NB4 (cell line): ENCODE measurements at regions not wholly inside any gene's neighbourhood (a gene's known extent, or its start where the extent isn't known, plus 50 kb on each side); places are given as distances from the start of the nearest gene placed in this dataset.

Source experiments
- DNase-seq: peaks from one replicate; pipeline ENCODE4 v3.0.0; 2010; ENCODE audit warnings: low read depth
- H3K4me3 ChIP-seq: one replicate; pipeline ENCODE4 v1.5.1; 2011; ENCODE audit warnings: mild to moderate bottlenecking, low read depth, low read length, moderate library complexity
- MYC ChIP-seq: IDR thresholded peaks from 2 replicates; pipeline ENCODE4 v1.6.1; 2011; ENCODE audit warnings: low read depth, low read length
- POLR2A ChIP-seq: IDR thresholded peaks from 2 replicates; pipeline ENCODE4 v1.6.1; 2011; ENCODE audit warnings: mild to moderate bottlenecking; ENCODE audit not compliant: insufficient read length; ENCODE audit errors: extremely low read depth
- TF ChIP-seq, protein P1 (sequence below): IDR thresholded peaks from one replicate; pipeline ENCODE4 v1.5.1; 2012; ENCODE audit warnings: low read depth, low read length
- TF ChIP-seq, protein P2 (sequence below): IDR thresholded peaks from 2 replicates; pipeline ENCODE4 v1.6.1; 2011; ENCODE audit warnings: low read depth, low read length

DNA sequence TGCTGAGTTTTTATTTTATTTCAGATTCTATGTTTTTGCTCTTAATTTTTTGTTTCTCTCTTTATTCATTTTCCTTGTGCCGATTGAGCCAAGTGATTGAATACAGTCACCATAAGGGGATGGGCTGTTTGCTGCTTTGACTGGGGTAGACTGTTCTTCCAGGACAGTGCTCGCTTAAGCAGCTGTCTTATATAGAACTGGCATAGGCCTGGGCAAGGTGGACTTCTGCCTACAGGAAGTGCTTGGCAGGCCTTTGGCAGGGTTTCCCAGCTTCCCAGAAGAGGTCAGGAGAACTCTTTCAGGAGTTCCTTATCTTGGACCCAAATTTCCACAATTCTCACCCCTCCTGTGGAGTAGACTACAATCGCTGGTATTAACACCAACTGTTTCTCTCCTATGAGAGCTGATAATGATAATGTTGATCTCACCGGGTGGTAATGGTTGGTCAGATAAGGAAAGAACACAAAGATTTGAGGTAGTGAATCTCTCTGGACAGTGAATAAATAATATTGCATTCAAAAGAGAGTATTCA, 207.5 kb upstream of the ST6GAL2 start:
- TF ChIP-seq, protein P1, sequence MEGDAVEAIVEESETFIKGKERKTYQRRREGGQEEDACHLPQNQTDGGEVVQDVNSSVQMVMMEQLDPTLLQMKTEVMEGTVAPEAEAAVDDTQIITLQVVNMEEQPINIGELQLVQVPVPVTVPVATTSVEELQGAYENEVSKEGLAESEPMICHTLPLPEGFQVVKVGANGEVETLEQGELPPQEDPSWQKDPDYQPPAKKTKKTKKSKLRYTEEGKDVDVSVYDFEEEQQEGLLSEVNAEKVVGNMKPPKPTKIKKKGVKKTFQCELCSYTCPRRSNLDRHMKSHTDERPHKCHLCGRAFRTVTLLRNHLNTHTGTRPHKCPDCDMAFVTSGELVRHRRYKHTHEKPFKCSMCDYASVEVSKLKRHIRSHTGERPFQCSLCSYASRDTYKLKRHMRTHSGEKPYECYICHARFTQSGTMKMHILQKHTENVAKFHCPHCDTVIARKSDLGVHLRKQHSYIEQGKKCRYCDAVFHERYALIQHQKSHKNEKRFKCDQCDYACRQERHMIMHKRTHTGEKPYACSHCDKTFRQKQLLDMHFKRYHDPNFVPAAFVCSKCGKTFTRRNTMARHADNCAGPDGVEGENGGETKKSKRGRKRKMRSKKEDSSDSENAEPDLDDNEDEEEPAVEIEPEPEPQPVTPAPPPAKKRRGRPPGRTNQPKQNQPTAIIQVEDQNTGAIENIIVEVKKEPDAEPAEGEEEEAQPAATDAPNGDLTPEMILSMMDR, result no peak
- TF ChIP-seq POLR2A (no peak), MYC (no peak)
- TF ChIP-seq, protein P2, sequence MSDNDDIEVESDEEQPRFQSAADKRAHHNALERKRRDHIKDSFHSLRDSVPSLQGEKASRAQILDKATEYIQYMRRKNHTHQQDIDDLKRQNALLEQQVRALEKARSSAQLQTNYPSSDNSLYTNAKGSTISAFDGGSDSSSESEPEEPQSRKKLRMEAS, result no peak
- H3K4me3 ChIP-seq, result no peak overlapping the region
- DNase-seq, result no peak

DNA sequence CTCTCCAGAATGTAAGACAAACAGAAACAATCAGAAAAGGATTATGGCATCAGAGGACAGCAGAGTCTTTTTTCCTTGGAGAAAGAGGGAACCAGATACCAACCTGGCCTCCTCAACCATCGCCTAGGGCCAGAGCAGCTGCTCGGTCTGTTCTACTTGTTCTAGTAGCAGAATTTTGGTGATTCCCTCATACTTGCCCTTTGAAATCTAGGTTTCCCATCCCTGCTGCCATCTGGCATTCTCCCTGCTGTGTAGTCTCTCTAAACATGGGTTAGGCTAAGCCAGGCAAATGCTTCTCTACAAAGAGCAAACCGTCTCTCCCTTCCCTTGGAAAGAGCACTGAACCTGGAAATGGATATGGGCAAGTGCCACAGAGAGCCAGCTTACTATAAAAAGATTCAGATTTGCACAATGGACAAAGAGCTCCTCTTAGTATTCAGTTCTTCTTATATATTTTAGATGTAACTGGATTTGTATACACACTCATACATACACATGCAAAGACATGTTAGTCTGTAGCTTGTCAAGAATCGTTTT, 208.6 kb upstream of the ST6GAL2 start:
- no peak for DNase-seq
- TF ChIP-seq, protein P1, result no peak
- TF ChIP-seq, protein P2, result no peak
- TF ChIP-seq POLR2A, result no peak
- no peak for TF ChIP-seq MYC
- H3K4me3 ChIP-seq, result no peak overlapping the region

DNA sequence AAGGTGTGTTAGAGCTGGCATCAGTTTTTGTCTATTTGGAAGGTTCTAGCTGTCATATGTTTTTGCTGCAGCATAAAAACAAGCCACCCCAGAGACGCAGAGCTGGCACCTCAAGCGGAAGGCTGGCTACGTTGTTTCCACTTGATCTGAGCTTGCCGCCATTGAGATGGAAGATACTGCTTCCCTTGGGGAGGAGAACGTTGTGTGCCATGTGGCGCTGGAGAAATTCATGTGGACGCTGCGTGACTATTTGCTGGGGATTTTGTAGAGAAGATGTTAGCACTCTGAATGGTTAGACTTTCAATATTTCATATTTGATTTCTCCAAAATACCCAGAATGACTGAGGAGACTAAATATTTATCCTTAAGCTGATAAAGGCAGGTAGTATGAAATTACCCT, 216.2 kb upstream of the ST6GAL2 start:
- TF ChIP-seq, protein P1, result no peak
- TF ChIP-seq POLR2A, result no peak
- TF ChIP-seq MYC, result no peak
- TF ChIP-seq, protein P2, result no peak
- DNase-seq, result no peak
- H3K4me3 ChIP-seq, result no peak overlapping the region

DNA sequence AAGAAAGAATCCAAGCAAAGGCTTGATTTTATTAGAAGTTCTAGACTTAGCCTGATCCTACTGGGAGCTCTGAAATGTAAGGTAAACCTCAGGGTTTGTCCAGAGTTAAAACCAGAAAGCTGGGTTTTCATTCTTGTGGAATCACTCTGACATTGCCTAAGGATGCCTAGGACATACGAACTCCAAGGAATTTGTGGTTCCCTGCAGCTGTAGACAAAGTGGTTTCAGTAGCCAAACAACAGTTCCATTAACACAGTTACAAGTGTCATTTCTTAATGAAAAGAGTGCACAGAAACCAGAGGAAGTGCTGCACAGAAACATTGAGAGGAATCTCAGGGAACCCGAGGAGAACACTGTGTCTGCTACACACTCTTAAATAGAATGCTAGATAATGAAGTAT, 221.4 kb upstream of the ST6GAL2 start:
- no peak overlapping the region for H3K4me3 ChIP-seq
- TF ChIP-seq, protein P2, result no peak
- no peak for DNase-seq

DNA sequence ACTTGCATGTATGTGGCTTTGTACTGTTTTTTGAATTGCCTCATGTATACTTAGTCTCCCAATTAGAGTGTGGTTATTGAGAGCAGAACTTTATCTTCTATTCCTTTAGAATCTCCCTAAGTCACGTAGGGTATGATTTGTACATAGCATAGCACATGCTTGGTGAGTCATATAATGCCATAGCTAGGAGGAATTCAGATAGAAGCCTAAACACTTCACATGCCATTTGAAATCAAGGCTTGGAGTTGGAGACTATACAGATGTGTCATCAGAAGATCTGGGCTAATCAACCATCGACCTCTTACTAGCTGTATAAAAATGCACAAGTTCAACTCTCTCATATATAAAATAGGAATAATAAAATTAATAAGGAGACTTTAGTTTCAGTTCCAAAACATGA, 222.6 kb upstream of the ST6GAL2 start:
- no peak for DNase-seq
- no peak overlapping the region for H3K4me3 ChIP-seq
- TF ChIP-seq, protein P1, result no peak
- TF ChIP-seq MYC (no peak), POLR2A (no peak)
- TF ChIP-seq, protein P2, result no peak

DNA sequence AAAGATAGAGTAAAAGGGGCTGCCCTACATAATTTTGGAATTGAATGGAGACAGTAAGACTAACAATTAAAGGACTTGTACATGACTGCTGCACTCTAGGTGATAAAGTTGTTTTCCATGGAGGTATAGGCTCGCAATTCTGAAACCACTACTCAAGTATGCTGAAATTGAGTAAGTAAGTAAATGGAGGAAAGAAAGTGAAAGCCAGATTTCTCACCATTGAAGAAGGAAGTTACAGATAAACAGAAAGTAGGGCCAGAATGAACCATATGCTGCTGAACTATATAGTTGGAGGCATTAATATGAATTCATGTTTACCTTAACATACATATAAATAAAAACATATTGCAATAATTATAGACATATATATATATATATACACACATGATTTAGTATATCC, 225.7 kb upstream of the ST6GAL2 start:
- no peak overlapping the region for H3K4me3 ChIP-seq
- DNase-seq, result no peak
- TF ChIP-seq, protein P1, result no peak
- TF ChIP-seq, protein P2, result no peak
- TF ChIP-seq MYC (no peak), POLR2A (no peak)
